ENCODE measurements at regions not wholly inside any gene's neighbourhood (a gene's known extent, or its start where the extent isn't known, plus 50 kb on each side); places are given as distances from the start of the nearest gene placed in this dataset.
A peak's percentile ranks its signal among the peaks of the same experiment; 100 is the strongest.
"Not testable (repeated sequence)": the region's sequence is repeated elsewhere in the genome, so short reads cannot be mapped to it uniquely, and the experiment has no call there.

- H3K4me2 ChIP-seq = no peak overlapping the region
- no peaks in the 10 kb centered on the region for H3K79me2 ChIP-seq (ENCODE audit: low read depth)
- H3K9me3 ChIP-seq (ENCODE audit: low read depth) = no peaks in the 10 kb centered on the region
- no peaks in the 10 kb centered on the region for H3K9me3 Mint-ChIP-seq
- H3K27ac Mint-ChIP-seq = peak overlapping the region; percentile 97
- H3K9ac ChIP-seq = no peak overlapping the region
- H3K36me3 ChIP-seq = no peaks in the 10 kb centered on the region
- TF ChIP-seq EZH2phosphoT487 (IDR thresholded peaks at IDR 0.05) (no peak), EZH2 (IDR thresholded peaks at IDR 0.05) (no peak), CTCF (IDR thresholded peaks at IDR 0.05) (no peak)
- no peaks in the 10 kb centered on the region for H3F3A ChIP-seq (ENCODE audit: low read depth)
- no peaks in the 10 kb centered on the region for H3K36me3 Mint-ChIP-seq
- no peaks in the 10 kb centered on the region for H4K20me1 ChIP-seq (ENCODE audit: low read depth)
- peaks cover 32% of the 10 kb centered on the region for H3K4me1 Mint-ChIP-seq
- H3K4me3 ChIP-seq = no peak overlapping the region
- H3K27me3 Mint-ChIP-seq (ENCODE audit: insufficient read depth, low read depth) = peaks cover 10% of the 10 kb centered on the region
- peaks cover 5% of the 10 kb centered on the region for H3K4me1 ChIP-seq
- H2AFZ ChIP-seq (replicated peaks) = no peak overlapping the region
- peak overlapping the region; percentile 52 for H3K4me3 Mint-ChIP-seq
- no peak overlapping the region for H3K27ac ChIP-seq
- H3K27me3 ChIP-seq = no peaks in the 10 kb centered on the region
- DNase-seq (ENCODE audit: low spot score) = no peak
Measured at GRCh38 chr13:111629457-111629856, 309.0 kb downstream of the TEX29 start.

- peaks cover 9% of the 10 kb centered on the region for H3K27me3 Mint-ChIP-seq (ENCODE audit: insufficient read depth, low read depth)
- H3K9me3 Mint-ChIP-seq = no peaks in the 10 kb centered on the region
- Histone ChIP-seq H3K27ac (no peak overlapping the region), H3K4me1 (peaks cover 5% of the 10 kb centered on the region), H3K9ac (no peak overlapping the region), H4K20me1 (ENCODE audit: low read depth) (no peaks in the 10 kb centered on the region), H3K9me3 (ENCODE audit: low read depth) (no peaks in the 10 kb centered on the region), H3K79me2 (ENCODE audit: low read depth) (no peaks in the 10 kb centered on the region), H3K27me3 (peaks cover 2% of the 10 kb centered on the region), H3F3A (ENCODE audit: low read depth) (no peaks in the 10 kb centered on the region), H2AFZ (replicated peaks) (no peak overlapping the region), H3K4me2 (no peak overlapping the region), H3K36me3 (no peaks in the 10 kb centered on the region), H3K4me3 (no peak overlapping the region)
- peaks cover 37% of the 10 kb centered on the region for H3K4me1 Mint-ChIP-seq
- no peak for TF ChIP-seq EZH2 (IDR thresholded peaks at IDR 0.05)
- TF ChIP-seq CTCF (IDR thresholded peaks at IDR 0.05) = no peak
- no peak for TF ChIP-seq EZH2phosphoT487 (IDR thresholded peaks at IDR 0.05)
- peak overlapping the region; percentile 52 for H3K4me3 Mint-ChIP-seq
- H3K36me3 Mint-ChIP-seq = no peaks in the 10 kb centered on the region
- peak; percentile 42 for DNase-seq (ENCODE audit: low spot score)
- H3K27ac Mint-ChIP-seq = peak overlapping the region; percentile 97
Measured at GRCh38 chr13:111629926-111630325, 309.5 kb downstream of the TEX29 start.

GRCh38 chr13:111630406-111630805 is 310.0 kb downstream of the TEX29 start:
- peak; percentile 45 for TF ChIP-seq CTCF (IDR thresholded peaks at IDR 0.05)
- TF ChIP-seq EZH2phosphoT487 (IDR thresholded peaks at IDR 0.05) = no peak
- no peak for TF ChIP-seq EZH2 (IDR thresholded peaks at IDR 0.05)
- H3F3A ChIP-seq (ENCODE audit: low read depth) = no peaks in the 10 kb centered on the region
- H3K27ac Mint-ChIP-seq = peak overlapping the region; percentile 97
- H3K9ac ChIP-seq = no peak overlapping the region
- no peaks in the 10 kb centered on the region for H4K20me1 ChIP-seq (ENCODE audit: low read depth)
- no peak overlapping the region for H2AFZ ChIP-seq (replicated peaks)
- no peaks in the 10 kb centered on the region for H3K79me2 ChIP-seq (ENCODE audit: low read depth)
- no peak overlapping the region for H3K27ac ChIP-seq
- no peak overlapping the region for H3K4me2 ChIP-seq
- peaks cover 4% of the 10 kb centered on the region for H3K27me3 ChIP-seq
- H3K4me1 Mint-ChIP-seq = peaks cover 39% of the 10 kb centered on the region
- H3K36me3 Mint-ChIP-seq = no peaks in the 10 kb centered on the region
- H3K4me3 ChIP-seq = no peak overlapping the region
- H3K4me3 Mint-ChIP-seq = peak overlapping the region; percentile 52
- no peaks in the 10 kb centered on the region for H3K36me3 ChIP-seq
- peak; percentile 47 for DNase-seq (ENCODE audit: low spot score)
- no peaks in the 10 kb centered on the region for H3K9me3 Mint-ChIP-seq
- H3K4me1 ChIP-seq = peaks cover 5% of the 10 kb centered on the region
- H3K9me3 ChIP-seq (ENCODE audit: low read depth) = no peaks in the 10 kb centered on the region
- H3K27me3 Mint-ChIP-seq (ENCODE audit: insufficient read depth, low read depth) = peaks cover 9% of the 10 kb centered on the region

GRCh38 chr13:111631271-111631670 is 310.8 kb downstream of the TEX29 start:
- not testable (repeated sequence) for H3K27me3 Mint-ChIP-seq (ENCODE audit: insufficient read depth, low read depth); DNase-seq (ENCODE audit: low spot score); H4K20me1 ChIP-seq (ENCODE audit: low read depth); H3K79me2 ChIP-seq (ENCODE audit: low read depth); H3K4me3 Mint-ChIP-seq; H3K36me3 ChIP-seq; H3K4me2 ChIP-seq; H3K36me3 Mint-ChIP-seq; H3K27me3 ChIP-seq; H3K27ac Mint-ChIP-seq; H3K9ac ChIP-seq; H3K27ac ChIP-seq; H2AFZ ChIP-seq (replicated peaks); H3F3A ChIP-seq (ENCODE audit: low read depth); H3K4me3 ChIP-seq; H3K9me3 ChIP-seq (ENCODE audit: low read depth); H3K4me1 ChIP-seq; H3K9me3 Mint-ChIP-seq
- H3K4me1 Mint-ChIP-seq = peaks cover 39% of the 10 kb centered on the region
